HCEC 1CT (cell line): ENCODE measurements at regions not wholly inside any gene's neighbourhood (a gene's known extent, or its start where the extent isn't known, plus 50 kb on each side); places are given as distances from the start of the nearest gene placed in this dataset.

ENCODE experiments used
- DNase-seq: peaks from one replicate; pipeline ENCODE4 v3.0.0-alpha.2; 2017

- DNase-seq = peak; percentile 20
Measured at GRCh38 chr2:166637051-166637450, 143.0 kb upstream of the SCN7A start.

GRCh38 chr2:166634706-166635105, 140.7 kb upstream of the SCN7A start:
- no peak for DNase-seq

GRCh38 chr2:166632616-166633015, 138.6 kb upstream of the SCN7A start:
- DNase-seq = peak; percentile 92

GRCh38 chr2:166628478-166629136, 134.6 kb upstream of the SCN7A start:
- no peak for DNase-seq

GRCh38 chr2:166627893-166628292, 133.8 kb upstream of the SCN7A start:
- peak; percentile 27 for DNase-seq

GRCh38 chr2:166625670-166626069, 131.6 kb upstream of the SCN7A start:
- DNase-seq = no peak

GRCh38 chr2:166614503-166614902, 120.5 kb upstream of the SCN7A start:
- no peak for DNase-seq

GRCh38 chr2:166614029-166614428, 120.0 kb upstream of the SCN7A start:
- no peak for DNase-seq

GRCh38 chr2:166613226-166613625, 119.2 kb upstream of the SCN7A start:
- DNase-seq = no peak

GRCh38 chr2:166612214-166612613, 118.2 kb upstream of the SCN7A start:
- no peak for DNase-seq

- no peak for DNase-seq
Measured at GRCh38 chr2:166610913-166611305, 116.9 kb upstream of the SCN7A start.

GRCh38 chr2:166610180-166610912, 116.3 kb upstream of the SCN7A start:
- no peak for DNase-seq

- DNase-seq = no peak
Measured at GRCh38 chr2:166609183-166609959, 115.3 kb upstream of the SCN7A start.

GRCh38 chr2:166607880-166608279, 113.8 kb upstream of the SCN7A start:
- DNase-seq = no peak

GRCh38 chr2:166593403-166593802, 99.4 kb upstream of the SCN7A start:
- DNase-seq = peak; percentile 95

GRCh38 chr2:166592750-166593149, 98.7 kb upstream of the SCN7A start:
- no peak for DNase-seq

- DNase-seq = no peak
Measured at GRCh38 chr2:166591226-166591625, 97.2 kb upstream of the SCN7A start.

- DNase-seq = peak; percentile 77
Measured at GRCh38 chr2:166573391-166573790, 79.3 kb upstream of the SCN7A start.

- DNase-seq = no peak
Measured at GRCh38 chr2:166572937-166573336, 78.9 kb upstream of the SCN7A start.

GRCh38 chr2:166568409-166568808, 74.4 kb upstream of the SCN7A start:
- no peak for DNase-seq

- DNase-seq = no peak
Measured at GRCh38 chr2:166565501-166565900, 71.5 kb upstream of the SCN7A start.

GRCh38 chr2:166563894-166564293, 69.8 kb upstream of the SCN7A start:
- DNase-seq = no peak

GRCh38 chr2:166560022-166560421, 66.0 kb upstream of the SCN7A start:
- DNase-seq = no peak

- DNase-seq = no peak
Measured at GRCh38 chr2:166550923-166551322, 56.9 kb upstream of the SCN7A start.
